ENCODE measurements at regions not wholly inside any gene's neighbourhood (a gene's known extent, or its start where the extent isn't known, plus 50 kb on each side); places are given as distances from the start of the nearest gene placed in this dataset.

GRCh38 chr22:22374163-22374562 is 129.6 kb downstream of the VPREB1 start:
- no peak for DNase-seq

GRCh38 chr22:22374579-22374978 is 130.0 kb downstream of the VPREB1 start:
- no peak for DNase-seq

GRCh38 chr22:22375576-22376351 is 131.2 kb downstream of the VPREB1 start:
- DNase-seq: no peak

DNA sequence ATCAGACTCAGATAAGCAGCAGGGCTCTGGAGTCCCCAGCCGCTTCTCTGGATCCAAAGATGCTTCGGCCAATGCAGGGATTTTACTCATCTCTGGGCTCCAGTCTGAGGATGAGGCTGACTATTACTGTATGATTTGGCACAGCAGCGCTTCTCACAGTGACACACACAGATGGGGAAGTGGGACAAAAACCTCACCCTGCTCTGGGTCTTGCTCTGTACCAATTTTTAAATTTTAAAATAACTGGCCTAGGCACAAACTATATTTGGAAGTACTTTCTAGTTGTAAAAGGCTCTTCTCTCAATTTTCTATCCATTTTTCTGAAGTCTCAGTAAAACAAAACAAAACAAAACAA is 131.7 kb downstream of the VPREB1 start:
- no peak for DNase-seq

GRCh38 chr22:22376884-22377283 is 131.7 kb downstream of the ZNF280B start:
- DNase-seq: peak; percentile 15

DNA sequence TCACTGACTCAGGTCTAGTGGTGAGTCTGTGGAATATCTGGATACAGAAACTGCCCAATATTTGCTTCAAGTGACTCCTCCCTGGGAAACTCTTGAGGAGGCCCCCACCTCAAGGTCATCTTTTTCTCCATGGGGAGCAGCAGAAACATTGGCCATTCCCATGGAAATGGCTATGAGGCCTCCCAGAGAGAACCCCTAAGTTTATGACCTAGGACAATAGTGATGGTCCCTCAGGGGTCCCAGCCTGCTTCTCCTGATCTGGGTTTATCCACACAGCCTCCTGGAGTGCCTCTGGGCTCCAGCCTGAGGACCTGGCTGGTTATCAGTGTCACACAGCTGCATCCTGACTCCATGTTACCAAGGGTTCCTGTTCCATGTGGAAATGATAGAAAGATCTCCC is 131.2 kb downstream of the ZNF280B start:
- no peak for DNase-seq

GRCh38 chr22:22378446-22379415 is 129.8 kb downstream of the ZNF280B start:
- DNase-seq: no peak

- DNase-seq: peak; percentile 55
These were observed 128.2 kb downstream of the ZNF280B start for GRCh38 chr22:22380098-22381030.

DNA sequence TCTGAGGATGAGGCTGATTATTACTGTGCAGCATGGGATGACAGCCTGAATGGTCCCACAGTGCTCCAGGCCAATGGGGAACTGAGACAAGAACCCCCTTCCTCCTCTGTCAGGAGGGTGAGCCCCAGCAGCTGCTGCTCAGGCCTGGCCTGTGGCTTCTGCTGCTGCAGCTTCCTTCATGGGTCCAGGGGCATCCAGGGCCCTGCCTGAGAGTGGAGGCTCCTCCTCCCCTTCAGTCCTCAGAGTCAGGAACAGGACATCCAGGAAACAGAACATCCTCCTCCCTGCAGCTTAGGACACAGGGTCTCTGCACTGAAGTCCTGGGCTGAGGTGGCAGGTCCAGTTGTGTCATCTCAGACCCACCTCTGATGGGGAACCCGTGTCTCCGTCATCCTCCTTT is 127.2 kb downstream of the ZNF280B start:
- DNase-seq: peak; percentile 31

DNA sequence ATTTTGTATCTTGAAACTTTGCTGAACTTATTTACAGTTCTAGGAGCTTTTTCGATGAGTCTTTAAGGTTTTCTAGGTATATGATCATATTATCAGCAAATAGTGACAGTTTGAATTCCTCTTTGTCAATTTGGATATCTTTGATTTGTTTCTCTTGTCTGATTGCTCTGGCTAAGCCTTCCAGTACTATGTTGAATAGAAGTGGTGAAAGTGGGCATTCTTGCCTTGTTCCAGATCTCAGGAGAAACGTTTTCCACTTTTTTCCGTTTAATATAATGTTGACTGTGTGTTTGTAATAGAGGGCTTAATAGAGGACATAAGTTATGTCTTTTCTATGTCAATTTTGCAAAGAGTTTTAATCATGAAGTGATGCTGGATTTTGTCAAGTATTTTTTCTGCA is 124.3 kb downstream of the ZNF280B start:
- no peak for DNase-seq

- DNase-seq: no peak
These were observed 123.8 kb downstream of the ZNF280B start for GRCh38 chr22:22384668-22385244.

GRCh38 chr22:22386602-22387385 is 121.7 kb downstream of the ZNF280B start:
- DNase-seq: peak; percentile 79

DNA sequence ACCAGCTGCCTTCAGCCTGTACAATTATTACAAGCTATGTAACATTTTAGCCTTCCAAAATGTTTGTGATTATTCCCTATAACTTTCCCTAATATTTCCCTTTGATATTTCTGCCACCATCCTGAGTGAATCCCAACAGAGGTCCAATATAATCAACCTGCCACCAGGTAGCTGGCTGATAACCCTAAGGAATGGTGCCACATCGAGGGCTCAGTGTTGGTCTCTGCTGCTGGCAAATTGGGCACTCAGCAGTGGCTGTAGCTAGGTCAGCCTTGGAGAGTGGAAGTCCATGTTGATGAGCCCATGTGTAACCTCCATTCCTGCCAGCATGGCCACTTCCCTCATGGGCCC is 121.2 kb downstream of the ZNF280B start:
- no peak for DNase-seq

DNA sequence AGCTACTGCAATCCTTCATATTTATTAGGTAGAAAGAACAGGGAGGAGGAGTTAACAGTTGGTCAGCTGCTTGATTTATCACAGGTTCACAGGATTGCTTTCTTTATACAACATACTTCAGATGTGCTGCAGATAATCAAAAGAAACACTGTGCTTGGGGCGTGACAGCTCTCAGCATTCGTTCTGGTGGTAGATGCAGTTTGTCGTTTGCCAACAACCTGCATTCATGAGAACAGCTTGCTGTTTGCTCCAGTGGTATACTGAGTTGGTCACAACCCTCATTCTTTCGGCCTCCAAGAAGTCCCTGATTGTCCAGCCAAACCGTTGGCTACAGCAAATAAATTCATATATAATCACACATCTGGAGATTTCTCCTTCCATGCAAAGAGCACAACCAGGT is 120.5 kb downstream of the ZNF280B start:
- no peak for DNase-seq

- no peak for DNase-seq
These were observed 120.0 kb downstream of the ZNF280B start for GRCh38 chr22:22388494-22388893.

- DNase-seq: no peak
These were observed 119.1 kb downstream of the ZNF280B start for GRCh38 chr22:22389467-22389866.

DNA sequence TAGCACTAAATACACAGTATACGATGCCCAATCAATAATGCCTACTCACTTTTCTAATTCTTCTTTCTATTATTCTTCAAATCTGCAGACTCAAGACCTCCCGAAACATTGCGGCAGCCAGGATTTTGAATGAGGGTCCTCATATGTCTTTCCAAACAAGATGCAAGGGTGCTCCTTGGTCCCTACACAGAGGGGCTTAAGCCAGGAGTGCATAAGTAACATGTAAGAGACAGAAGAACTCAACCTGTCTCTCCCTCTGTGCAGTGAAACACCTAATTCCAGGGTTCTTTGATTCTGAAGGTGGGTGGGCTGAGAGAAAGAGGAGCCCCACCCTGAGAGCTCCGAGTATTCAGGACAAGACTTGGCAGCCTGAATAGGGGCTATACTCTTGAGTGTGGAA is 117.6 kb downstream of the ZNF280B start:
- no peak for DNase-seq

DNA sequence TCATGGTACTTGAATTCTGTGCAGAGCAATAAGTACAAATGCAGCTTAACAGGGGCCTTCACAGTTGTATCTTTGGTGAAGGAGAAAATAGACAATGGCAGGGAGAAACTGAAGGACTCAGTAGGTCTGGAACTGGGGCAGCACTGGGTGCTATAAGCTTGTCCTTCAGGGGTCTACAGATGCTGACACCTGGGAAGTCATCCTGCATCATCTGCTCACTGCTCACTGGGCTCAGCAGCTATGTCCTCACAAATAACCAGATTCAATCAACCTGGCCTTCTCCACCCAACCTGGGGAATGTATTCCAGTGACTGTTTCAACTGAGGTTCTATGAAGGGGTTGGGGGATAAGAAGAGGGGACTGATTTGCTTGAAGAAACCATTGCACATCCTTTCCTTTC is 117.0 kb downstream of the ZNF280B start:
- DNase-seq: no peak

DNA sequence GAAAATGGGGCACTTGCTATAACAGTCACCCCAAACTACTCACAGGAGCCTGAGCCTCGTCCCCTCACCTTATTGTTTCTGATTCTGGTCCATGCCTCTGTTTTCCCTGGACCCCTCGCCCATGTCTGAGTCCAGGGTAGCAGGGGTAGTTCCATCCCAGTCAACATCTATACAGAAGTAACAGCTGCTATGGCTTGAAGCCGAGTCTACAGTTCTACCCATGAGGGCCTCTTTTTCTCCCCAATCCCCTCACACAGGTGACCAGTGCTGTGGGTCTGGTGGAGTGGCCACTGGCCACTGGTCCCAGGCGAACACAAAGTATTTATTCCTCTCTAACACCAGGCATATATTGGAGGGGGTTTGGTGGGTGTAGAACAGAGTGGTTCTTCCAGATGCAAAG is 116.4 kb downstream of the ZNF280B start:
- no peak for DNase-seq

DNA sequence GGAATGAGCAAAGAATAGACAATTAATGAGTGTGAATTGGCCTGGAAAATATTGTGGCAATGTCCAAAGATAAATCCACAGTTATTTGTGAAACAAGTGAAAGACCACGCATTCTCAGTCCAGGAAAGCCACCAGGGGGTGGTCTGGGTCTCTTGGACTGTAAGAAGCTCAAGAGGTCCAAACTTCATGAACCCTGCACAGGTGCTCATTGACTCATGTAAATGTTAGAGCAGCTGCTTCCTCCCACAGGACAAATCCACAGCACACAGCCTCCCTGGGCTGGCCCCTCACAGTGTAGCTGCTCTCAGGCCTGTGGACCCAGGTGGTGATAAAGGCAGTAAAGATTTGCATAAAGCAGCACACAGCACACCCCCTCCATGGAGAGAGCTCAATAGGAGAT is 114.0 kb downstream of the ZNF280B start:
- DNase-seq: peak; percentile 88

- DNase-seq: peak; percentile 62
These were observed 113.3 kb downstream of the ZNF280B start for GRCh38 chr22:22395245-22395644.

All from DMS53 (cell line).